PC-9 (cell line): ENCODE measurements at regions not wholly inside any gene's neighbourhood (a gene's known extent, or its start where the extent isn't known, plus 50 kb on each side); places are given as distances from the start of the nearest gene placed in this dataset.

Experiments used
- BruUV-seq: library from RNA; stranded (reverse); fragments of 400-500 nt; replicated peaks from 2 replicates; lab custom pipeline; 2021; lab: Mats Ljungman, UMichigan
- CTCF ChIA-PET: fragments of 300-600 bp; sonication (Branson Sonifier 250); formaldehyde crosslinking; loops from one replicate; lab custom pipeline; 2022; ENCODE audit warnings: antibody characterized with exemption; lab: Charles Lee
- POLR2A ChIA-PET: fragments of 300-600 bp; sonication (Branson Sonifier 250); formaldehyde crosslinking; loops from one replicate; lab custom pipeline; 2022; ENCODE audit warnings: antibody characterized with exemption; ENCODE audit not compliant: unreplicated experiment; lab: Charles Lee
- DNase-seq, 2 experiments: peaks; one replicate each; pipeline versions ENCODE4 v3.0.0 to v3.0.0-alpha.2; 2015 to 2022; ENCODE audit warnings: mixed read lengths in 1 of 2
- H2AFZ ChIP-seq: fragments of 200-600 bp; sonication (generic); 2 replicates; pipeline ENCODE4 v1.8.1; 2017; ENCODE audit warnings: antibody characterized with exemption
- H3F3A ChIP-seq: fragments of 200-600 bp; sonication (generic); 2 replicates; pipeline ENCODE4 v1.8.1; 2017; ENCODE audit warnings: antibody characterized with exemption, mild to moderate bottlenecking, low read depth; ENCODE audit not compliant: insufficient read depth
- H3K27ac ChIP-seq: fragments of 200-600 bp; sonication (generic); 2 replicates; pipeline ENCODE4 v1.6.1; 2016; ENCODE audit warnings: mixed run types
- H3K27me3 ChIP-seq: fragments of 200-600 bp; sonication (generic); 2 replicates; pipeline ENCODE4 v1.6.1; 2016; ENCODE audit warnings: low read depth, mixed run types; ENCODE audit not compliant: insufficient read depth
- H3K36me3 ChIP-seq: fragments of 200-600 bp; sonication (generic); 2 replicates; pipeline ENCODE4 v1.6.1; 2016; ENCODE audit warnings: low read depth, mixed run types
- H3K4me1 ChIP-seq: fragments of 200-600 bp; sonication (generic); replicated peaks from 2 replicates; pipeline ENCODE4 v1.6.1; 2016; ENCODE audit warnings: mixed run types; ENCODE audit not compliant: insufficient read depth
- H3K4me2 ChIP-seq: fragments of 200-600 bp; sonication (generic); 2 replicates; pipeline ENCODE4 v1.6.1; 2017; ENCODE audit warnings: mixed run types
- H3K4me3 ChIP-seq: fragments of 200-600 bp; sonication (generic); 2 replicates; pipeline ENCODE4 v1.6.1; 2016; ENCODE audit warnings: mixed run types
- H3K79me2 ChIP-seq: fragments of 200-600 bp; sonication (generic); 2 replicates; pipeline ENCODE4 v1.6.1; 2017; ENCODE audit warnings: low read depth, mixed run types
- H3K9me2 ChIP-seq: fragments of 200-600 bp; sonication (generic); 2 replicates; pipeline ENCODE4 v1.8.1; 2017; ENCODE audit warnings: mild to moderate bottlenecking; ENCODE audit not compliant: insufficient read depth
- H3K9me3 ChIP-seq: fragments of 200-600 bp; sonication (generic); 2 replicates; pipeline ENCODE4 v1.8.1; 2016; ENCODE audit warnings: low read depth; ENCODE audit not compliant: insufficient read depth
- H4K20me1 ChIP-seq: fragments of 200-600 bp; sonication (generic); 2 replicates; pipeline ENCODE4 v1.8.1; 2017; ENCODE audit not compliant: insufficient read depth
- CTCF ChIP-seq: fragments of 200-600 bp; sonication (generic); conservative IDR thresholded peaks from 2 replicates; pipeline ENCODE4 v1.6.1; 2017; ENCODE audit warnings: mixed run types, antibody characterized with exemption, mild to moderate bottlenecking, moderate library complexity
- EZH2 ChIP-seq: fragments of 200-600 bp; sonication (generic); IDR thresholded peaks from 2 replicates; pipeline ENCODE4 v1.8.0; 2017; ENCODE audit warnings: antibody characterized with exemption, low read depth
- intact Hi-C: fragments of 100-400 bp; cut with micrococcal nuclease; formaldehyde crosslinking; loops from one replicate; pipeline ENCODE4 v1.10.0; 2022; ENCODE audit not compliant: unreplicated experiment

GRCh38 chr3:111412656-111413055 lies 129.3 kb upstream of the CD96 start:
- Histone ChIP-seq H3F3A (no peaks in the 10 kb centered on the region), H4K20me1 (no peaks in the 10 kb centered on the region), H3K27me3 (no peaks in the 10 kb centered on the region), H3K9me3 (no peaks in the 10 kb centered on the region), H3K9me2 (no peaks in the 10 kb centered on the region), H3K79me2 (no peaks in the 10 kb centered on the region), H3K4me1 (no peaks in the 10 kb centered on the region), H3K36me3 (no peaks in the 10 kb centered on the region), H2AFZ (no peak overlapping the region), H3K4me3 (no peak overlapping the region), H3K27ac (no peak overlapping the region), H3K4me2 (no peak overlapping the region)
- DNase-seq = no peak
- TF ChIP-seq CTCF (no peak), EZH2 (no peak)
- ChIA-PET CTCF (no interaction called here), POLR2A (no interaction called here)
- intact Hi-C loops = no loop called here
- BruUV-seq = no TSS peak

- H3K4me3 ChIP-seq = no peak overlapping the region
- no peaks in the 10 kb centered on the region for H3K79me2 ChIP-seq
- no peak overlapping the region for H3K27ac ChIP-seq
- CTCF ChIA-PET = no interaction called here
- BruUV-seq = no TSS peak
- H3K36me3 ChIP-seq = no peaks in the 10 kb centered on the region
- H3K9me2 ChIP-seq = no peaks in the 10 kb centered on the region
- intact Hi-C loops = no loop called here
- no peaks in the 10 kb centered on the region for H3K4me1 ChIP-seq
- H4K20me1 ChIP-seq = no peaks in the 10 kb centered on the region
- no peak for DNase-seq
- no peak for TF ChIP-seq CTCF
- TF ChIP-seq EZH2 = no peak
- no peak overlapping the region for H2AFZ ChIP-seq
- H3K4me2 ChIP-seq = no peak overlapping the region
- H3K9me3 ChIP-seq = no peaks in the 10 kb centered on the region
- POLR2A ChIA-PET = no interaction called here
- no peaks in the 10 kb centered on the region for H3F3A ChIP-seq
- H3K27me3 ChIP-seq = no peaks in the 10 kb centered on the region
Observed at GRCh38 chr3:111414531-111414930, 127.5 kb upstream of the CD96 start.

GRCh38 chr3:111415018-111415417 lies 127.0 kb upstream of the CD96 start:
- H3K27me3 ChIP-seq = no peaks in the 10 kb centered on the region
- no peaks in the 10 kb centered on the region for H3K36me3 ChIP-seq
- no peaks in the 10 kb centered on the region for H4K20me1 ChIP-seq
- no peak overlapping the region for H3K27ac ChIP-seq
- CTCF ChIA-PET = no interaction called here
- no peak for DNase-seq
- H3K79me2 ChIP-seq = no peaks in the 10 kb centered on the region
- BruUV-seq = no TSS peak
- no peak overlapping the region for H3K4me2 ChIP-seq
- H3K4me1 ChIP-seq = no peaks in the 10 kb centered on the region
- intact Hi-C loops = no loop called here
- H3F3A ChIP-seq = no peaks in the 10 kb centered on the region
- no peak overlapping the region for H2AFZ ChIP-seq
- no peaks in the 10 kb centered on the region for H3K9me3 ChIP-seq
- TF ChIP-seq CTCF (no peak), EZH2 (no peak)
- no peaks in the 10 kb centered on the region for H3K9me2 ChIP-seq
- no peak overlapping the region for H3K4me3 ChIP-seq
- POLR2A ChIA-PET = no interaction called here
